ENCODE measurements at regions not wholly inside any gene's neighbourhood (a gene's known extent, or its start where the extent isn't known, plus 50 kb on each side); places are given as distances from the start of the nearest gene placed in this dataset.

GRCh38 chr11:110857892-110858546, 145.8 kb upstream of the ARHGAP20 start:
- H3K9ac ChIP-seq (ENCODE audit: insufficient read depth in 1 of 2, low read length in 2 of 2) = no peak overlapping the region
- peaks cover 0 to 31% (median 3%) of the 10 kb centered on the region in 5 donors for H3K4me1 ChIP-seq (ENCODE audit: control insufficient read depth in 5 of 5, insufficient read depth in 5 of 5, low read length in 5 of 5)
- H3K4me3 ChIP-seq = no peak overlapping the region
- 80 to 85% methylated on average over 4 of the region's 4 CpGs for WGBS, 2 donors
- no peak for ATAC-seq (ENCODE audit: insufficient read depth, low FRiP score)
- no peak for TF ChIP-seq CTCF (IDR thresholded peaks at IDR 0.05; ENCODE audit: control extremely low read depth, extremely low read depth)
- no peak overlapping the region for H3K27ac ChIP-seq (ENCODE audit: low read depth in 1 of 2, low read length in 1 of 2)
- no peaks in the 10 kb centered on the region for H3K27me3 ChIP-seq (ENCODE audit: control insufficient read depth in 3 of 3, insufficient read depth in 3 of 3, low read length in 2 of 3)
- DNase-seq = peak in 2 of 3 donors; percentile 36 to 60
- H3K9me3 ChIP-seq (ENCODE audit: control insufficient read depth in 4 of 4, insufficient read depth in 3 of 4, low read length in 3 of 4) = no peaks in the 10 kb centered on the region
- H3K36me3 ChIP-seq (ENCODE audit: control insufficient read depth in 4 of 4, insufficient read depth in 4 of 4, low read length in 4 of 4) = no peaks in the 10 kb centered on the region

- Histone ChIP-seq H3K9me3 (ENCODE audit: control insufficient read depth in 4 of 4, insufficient read depth in 3 of 4, low read length in 3 of 4) (no peaks in the 10 kb centered on the region), H3K27ac (ENCODE audit: low read depth in 1 of 2, low read length in 1 of 2) (no peak overlapping the region), H3K27me3 (ENCODE audit: control insufficient read depth in 3 of 3, insufficient read depth in 3 of 3, low read length in 2 of 3) (no peaks in the 10 kb centered on the region), H3K9ac (ENCODE audit: insufficient read depth in 1 of 2, low read length in 2 of 2) (no peak overlapping the region), H3K36me3 (ENCODE audit: control insufficient read depth in 4 of 4, insufficient read depth in 4 of 4, low read length in 4 of 4) (no peaks in the 10 kb centered on the region), H3K4me1 (ENCODE audit: control insufficient read depth in 5 of 5, insufficient read depth in 5 of 5, low read length in 5 of 5) (peaks cover 0 to 34% (median 3%) of the 10 kb centered on the region in 5 donors), H3K4me3 (no peak overlapping the region)
- ATAC-seq (ENCODE audit: insufficient read depth, low FRiP score) (no peak), DNase-seq (peak in 2 of 3 donors; percentile 28 to 38)
- WGBS, 2 donors = 67 to 83% methylated on average over 3 of the region's 3 CpGs
- no peak for TF ChIP-seq CTCF (IDR thresholded peaks at IDR 0.05; ENCODE audit: control extremely low read depth, extremely low read depth)
These were observed 145.0 kb upstream of the ARHGAP20 start for GRCh38 chr11:110856996-110857812.

- no peak for ATAC-seq (ENCODE audit: insufficient read depth, low FRiP score)
- Histone ChIP-seq H3K27me3 (ENCODE audit: control insufficient read depth in 3 of 3, insufficient read depth in 3 of 3, low read length in 2 of 3) (no peaks in the 10 kb centered on the region), H3K36me3 (ENCODE audit: control insufficient read depth in 4 of 4, insufficient read depth in 4 of 4, low read length in 4 of 4) (no peaks in the 10 kb centered on the region), H3K9ac (ENCODE audit: insufficient read depth in 1 of 2, low read length in 2 of 2) (no peak overlapping the region), H3K9me3 (ENCODE audit: control insufficient read depth in 4 of 4, insufficient read depth in 3 of 4, low read length in 3 of 4) (no peaks in the 10 kb centered on the region), H3K4me3 (no peak overlapping the region), H3K4me1 (ENCODE audit: control insufficient read depth in 5 of 5, insufficient read depth in 5 of 5, low read length in 5 of 5) (peaks cover 0 to 34% (median 3%) of the 10 kb centered on the region in 5 donors), H3K27ac (ENCODE audit: low read depth in 1 of 2, low read length in 1 of 2) (no peak overlapping the region)
- no peak for TF ChIP-seq CTCF (IDR thresholded peaks at IDR 0.05; ENCODE audit: control extremely low read depth, extremely low read depth)
- no peak for DNase-seq
- 92 to 93% methylated on average over 3 of the region's 3 CpGs for WGBS, 2 donors
These were observed 144.1 kb upstream of the ARHGAP20 start for GRCh38 chr11:110856340-110856739.
